ENCODE measurements at regions not wholly inside any gene's neighbourhood (a gene's known extent, or its start where the extent isn't known, plus 50 kb on each side); places are given as distances from the start of the nearest gene placed in this dataset.

DNA sequence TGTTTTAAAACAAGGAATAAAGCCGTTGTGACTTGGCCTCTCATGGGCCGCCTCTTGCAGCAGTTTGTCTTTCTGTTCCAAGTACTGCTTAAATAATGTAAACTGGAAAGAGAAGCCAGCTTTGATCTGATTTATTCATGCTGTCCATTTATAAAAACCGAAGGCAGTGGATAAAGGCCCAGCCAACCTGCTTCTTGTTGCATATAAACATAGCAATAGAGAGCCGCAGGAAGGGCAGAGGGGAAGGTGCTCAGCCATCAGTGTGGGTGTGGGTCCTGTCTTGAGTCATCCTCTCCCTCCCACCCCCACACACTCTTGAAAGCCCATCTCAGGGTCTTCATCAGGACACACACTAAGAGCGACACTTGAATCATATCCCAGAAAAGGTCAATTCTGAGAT lies 187.9 kb upstream of the FAM9B start:
- TF ChIP-seq, protein P1, sequence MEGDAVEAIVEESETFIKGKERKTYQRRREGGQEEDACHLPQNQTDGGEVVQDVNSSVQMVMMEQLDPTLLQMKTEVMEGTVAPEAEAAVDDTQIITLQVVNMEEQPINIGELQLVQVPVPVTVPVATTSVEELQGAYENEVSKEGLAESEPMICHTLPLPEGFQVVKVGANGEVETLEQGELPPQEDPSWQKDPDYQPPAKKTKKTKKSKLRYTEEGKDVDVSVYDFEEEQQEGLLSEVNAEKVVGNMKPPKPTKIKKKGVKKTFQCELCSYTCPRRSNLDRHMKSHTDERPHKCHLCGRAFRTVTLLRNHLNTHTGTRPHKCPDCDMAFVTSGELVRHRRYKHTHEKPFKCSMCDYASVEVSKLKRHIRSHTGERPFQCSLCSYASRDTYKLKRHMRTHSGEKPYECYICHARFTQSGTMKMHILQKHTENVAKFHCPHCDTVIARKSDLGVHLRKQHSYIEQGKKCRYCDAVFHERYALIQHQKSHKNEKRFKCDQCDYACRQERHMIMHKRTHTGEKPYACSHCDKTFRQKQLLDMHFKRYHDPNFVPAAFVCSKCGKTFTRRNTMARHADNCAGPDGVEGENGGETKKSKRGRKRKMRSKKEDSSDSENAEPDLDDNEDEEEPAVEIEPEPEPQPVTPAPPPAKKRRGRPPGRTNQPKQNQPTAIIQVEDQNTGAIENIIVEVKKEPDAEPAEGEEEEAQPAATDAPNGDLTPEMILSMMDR (IDR thresholded peaks at IDR 0.05): no peak
- TF ChIP-seq POLR2A (IDR thresholded peaks at IDR 0.05): no peak
- Histone ChIP-seq H3K36me3 (no peaks in the 10 kb centered on the region), H3K4me1 (no peaks in the 10 kb centered on the region), H3K4me3 (no peak overlapping the region), H3K27ac (no peak overlapping the region), H3K27me3 (no peaks in the 10 kb centered on the region), H3K9me3 (no peaks in the 10 kb centered on the region)
- DNase-seq: no peak

DNA sequence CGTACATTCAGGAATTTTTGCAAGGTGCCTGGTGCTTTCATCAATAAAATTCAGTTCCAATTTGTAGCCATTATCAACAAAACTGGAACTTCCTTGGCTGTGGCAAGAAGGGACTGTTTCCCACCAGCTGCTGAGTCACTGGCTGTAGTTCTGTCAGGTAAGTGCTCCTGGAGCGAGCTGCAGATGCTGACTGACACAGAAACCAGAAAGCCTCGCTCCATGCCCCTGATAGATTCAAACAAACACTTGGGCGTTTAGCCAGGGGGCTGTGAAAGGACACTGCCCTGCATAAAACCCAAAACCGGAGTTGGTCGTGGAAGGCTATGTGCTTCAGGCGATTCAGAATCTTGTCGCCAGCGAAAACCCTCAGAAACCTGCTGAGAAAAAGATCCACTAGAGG lies 188.4 kb upstream of the FAM9B start:
- Histone ChIP-seq H3K27me3 (no peaks in the 10 kb centered on the region), H3K27ac (no peak overlapping the region), H3K4me3 (no peak overlapping the region), H3K4me1 (no peaks in the 10 kb centered on the region), H3K9me3 (no peaks in the 10 kb centered on the region), H3K36me3 (no peaks in the 10 kb centered on the region)
- TF ChIP-seq, protein P1 (IDR thresholded peaks at IDR 0.05): no peak
- no peak for TF ChIP-seq POLR2A (IDR thresholded peaks at IDR 0.05)
- DNase-seq: no peak

DNA sequence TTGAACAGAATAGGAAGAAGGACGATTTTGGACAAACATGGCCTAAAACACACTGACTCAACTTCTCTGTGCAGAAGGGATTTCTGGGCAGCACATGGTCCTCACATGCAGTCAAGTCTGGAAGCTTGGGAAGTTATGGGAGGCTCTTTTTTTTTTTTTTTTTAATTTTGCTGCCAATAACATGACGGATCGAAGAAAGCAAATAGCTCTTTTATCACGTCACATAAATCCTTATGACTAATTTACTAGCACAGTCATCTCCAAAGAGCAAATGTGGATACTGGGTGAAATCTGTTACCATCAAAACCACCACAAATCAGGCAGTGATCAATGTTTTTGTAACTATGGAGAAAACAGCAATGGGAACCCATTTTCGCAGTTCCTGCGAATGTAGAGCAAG lies 193.3 kb upstream of the FAM9B start:
- no peak for TF ChIP-seq POLR2A (IDR thresholded peaks at IDR 0.05)
- TF ChIP-seq, protein P1 (IDR thresholded peaks at IDR 0.05): no peak
- Histone ChIP-seq H3K27ac (no peak overlapping the region), H3K36me3 (no peaks in the 10 kb centered on the region), H3K4me1 (no peaks in the 10 kb centered on the region), H3K4me3 (no peak overlapping the region), H3K27me3 (no peaks in the 10 kb centered on the region), H3K9me3 (no peaks in the 10 kb centered on the region)
- DNase-seq: no peak

DNA sequence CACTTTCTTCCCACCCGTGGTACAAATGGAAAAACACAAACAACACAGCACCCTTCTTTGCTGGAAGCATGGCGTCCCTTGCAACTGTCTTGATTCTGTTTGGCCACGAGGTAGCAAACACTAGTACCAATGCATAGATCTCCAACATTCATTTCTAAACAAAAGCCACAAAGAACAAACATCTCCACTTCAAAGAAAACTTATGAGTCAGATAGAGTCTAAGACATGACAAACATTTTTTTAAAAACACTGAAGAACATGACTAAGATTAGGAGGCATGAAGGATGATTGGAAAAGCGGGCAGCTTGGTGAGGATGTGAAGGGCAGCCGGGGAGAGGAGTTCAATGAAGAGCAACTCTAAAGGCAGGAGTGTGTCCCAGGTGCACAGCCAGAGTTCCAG lies 197.6 kb upstream of the FAM9B start:
- H3K27me3 ChIP-seq: no peaks in the 10 kb centered on the region
- TF ChIP-seq, protein P1 (IDR thresholded peaks at IDR 0.05): no peak
- no peak for TF ChIP-seq POLR2A (IDR thresholded peaks at IDR 0.05)
- no peaks in the 10 kb centered on the region for H3K9me3 ChIP-seq
- H3K27ac ChIP-seq: no peak overlapping the region
- no peak overlapping the region for H3K4me3 ChIP-seq
- H3K36me3 ChIP-seq: no peaks in the 10 kb centered on the region
- no peaks in the 10 kb centered on the region for H3K4me1 ChIP-seq
- DNase-seq: no peak

DNA sequence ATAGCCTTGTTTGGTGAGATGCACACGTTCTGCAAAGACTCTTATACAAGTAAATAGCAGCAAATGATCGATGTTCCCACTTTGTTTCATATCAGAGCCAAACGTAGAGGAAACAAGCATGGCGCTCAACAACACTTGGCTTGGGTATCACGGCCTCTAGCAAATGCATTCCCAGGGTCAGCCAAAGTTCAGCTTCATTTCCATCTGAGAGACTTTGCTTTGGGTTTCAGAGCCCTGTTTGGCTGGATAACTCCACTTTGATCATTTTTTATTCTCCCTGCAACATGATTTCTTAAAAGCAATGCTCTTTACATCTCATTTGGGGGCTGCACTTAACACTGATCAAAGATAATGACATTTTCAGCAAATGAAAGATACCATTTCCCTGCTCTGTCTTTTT lies 199.2 kb upstream of the FAM9B start:
- TF ChIP-seq POLR2A (IDR thresholded peaks at IDR 0.05): no peak
- TF ChIP-seq, protein P1 (IDR thresholded peaks at IDR 0.05): no peak
- DNase-seq: no peak
- H3K9me3 ChIP-seq: no peaks in the 10 kb centered on the region

DNA sequence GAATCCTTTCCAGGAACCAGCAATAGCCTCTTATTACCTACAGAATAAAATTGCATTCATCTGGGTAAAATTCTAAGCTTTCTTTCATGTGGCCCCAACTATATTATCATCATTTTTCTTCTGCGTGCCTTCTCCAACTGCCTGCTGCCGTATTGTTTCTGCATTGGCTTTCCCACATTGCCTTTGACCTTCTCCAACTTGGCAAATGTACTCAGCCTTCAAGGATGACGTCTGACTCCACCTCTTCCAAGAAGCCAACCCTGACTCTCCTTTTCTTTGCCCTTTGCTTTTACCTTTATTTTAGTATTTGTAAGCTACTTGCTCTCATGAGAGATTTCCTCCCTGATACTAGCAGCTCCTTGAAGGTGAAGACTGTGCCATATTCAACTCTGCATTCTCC lies 200.4 kb upstream of the FAM9B start:
- H3K27me3 ChIP-seq: no peaks in the 10 kb centered on the region
- no peak overlapping the region for H3K27ac ChIP-seq
- DNase-seq: no peak
- no peaks in the 10 kb centered on the region for H3K9me3 ChIP-seq
- no peaks in the 10 kb centered on the region for H3K36me3 ChIP-seq
- H3K4me3 ChIP-seq: no peak overlapping the region
- H3K4me1 ChIP-seq: no peaks in the 10 kb centered on the region
- TF ChIP-seq, protein P1 (IDR thresholded peaks at IDR 0.05): no peak
- TF ChIP-seq POLR2A (IDR thresholded peaks at IDR 0.05): no peak

More for the DNA sequence above, 199.2 kb upstream of the FAM9B start:
- Histone ChIP-seq H3K27me3 (no peaks in the 10 kb centered on the region), H3K36me3 (no peaks in the 10 kb centered on the region), H3K27ac (no peak overlapping the region), H3K4me3 (no peak overlapping the region), H3K4me1 (no peaks in the 10 kb centered on the region)
